PC-3 (cell line): ENCODE measurements at regions not wholly inside any gene's neighbourhood (a gene's known extent, or its start where the extent isn't known, plus 50 kb on each side); places are given as distances from the start of the nearest gene placed in this dataset.

Source experiments
- CTCF ChIP-seq: fragments of 300-600 bp; sonication (generic); conservative IDR thresholded peaks from 2 replicates; pipeline ENCODE4 v1.5.1; 2017; ENCODE audit warnings: antibody characterized with exemption, low read depth, mild to moderate bottlenecking, low read length
- EZH2 ChIP-seq: fragments of 300-600 bp; sonication (generic); IDR thresholded peaks from one replicate; pipeline ENCODE4 v1.6.1; 2017; ENCODE audit warnings: antibody characterized with exemption, mild to moderate bottlenecking, low read length; ENCODE audit not compliant: unreplicated experiment

GRCh38 chr2:58768715-58769080 lies 527.6 kb upstream of the FANCL start:
- TF ChIP-seq CTCF = no peak
- no peak for TF ChIP-seq EZH2
